ENCODE measurements at regions not wholly inside any gene's neighbourhood (a gene's known extent, or its start where the extent isn't known, plus 50 kb on each side); places are given as distances from the start of the nearest gene placed in this dataset.

GRCh38 chr1:233509526-233509925 is 104.4 kb upstream of the KCNK1 start:
- no CpG with 5 or more reads among the region's 3 CpGs for WGBS (ENCODE audit: insufficient coverage)
- Histone ChIP-seq H3K4me1 (ENCODE audit: control insufficient read depth, insufficient read depth, low read length) (peaks cover 4% of the 10 kb centered on the region), H3K9me3 (ENCODE audit: control insufficient read depth, insufficient read depth, low read length) (no peaks in the 10 kb centered on the region), H3K27me3 (ENCODE audit: control insufficient read depth, insufficient read depth, low read length) (no peaks in the 10 kb centered on the region), H3K36me3 (ENCODE audit: control insufficient read depth, insufficient read depth, low read length) (no peaks in the 10 kb centered on the region), H3K4me3 (ENCODE audit: low read depth, low read length) (no peak overlapping the region), H3K27ac (ENCODE audit: low read depth, low read length) (no peak overlapping the region)
- DNase-seq (ENCODE audit: low read depth in 4 of 6, low spot score in 6 of 6): peak in 5 of 6 donors; percentile 26 to 74 (median 36)

GRCh38 chr1:233512538-233512937 is 101.4 kb upstream of the KCNK1 start:
- 85% methylated on average over 1 of the region's 3 CpGs for WGBS (ENCODE audit: insufficient coverage)
- no peak for DNase-seq (ENCODE audit: low read depth in 4 of 6, low spot score in 6 of 6)
- H3K4me1 ChIP-seq (ENCODE audit: control insufficient read depth, insufficient read depth, low read length): peaks cover 4% of the 10 kb centered on the region
- H3K36me3 ChIP-seq (ENCODE audit: control insufficient read depth, insufficient read depth, low read length): no peaks in the 10 kb centered on the region
- no peak overlapping the region for H3K4me3 ChIP-seq (ENCODE audit: low read depth, low read length)
- H3K9me3 ChIP-seq (ENCODE audit: control insufficient read depth, insufficient read depth, low read length): no peaks in the 10 kb centered on the region
- H3K27ac ChIP-seq (ENCODE audit: low read depth, low read length): no peak overlapping the region
- no peaks in the 10 kb centered on the region for H3K27me3 ChIP-seq (ENCODE audit: control insufficient read depth, insufficient read depth, low read length)

- Histone ChIP-seq H3K4me1 (ENCODE audit: control insufficient read depth, insufficient read depth, low read length) (peaks cover 4% of the 10 kb centered on the region), H3K9me3 (ENCODE audit: control insufficient read depth, insufficient read depth, low read length) (no peaks in the 10 kb centered on the region), H3K36me3 (ENCODE audit: control insufficient read depth, insufficient read depth, low read length) (no peaks in the 10 kb centered on the region), H3K27ac (ENCODE audit: low read depth, low read length) (no peak overlapping the region), H3K4me3 (ENCODE audit: low read depth, low read length) (no peak overlapping the region), H3K27me3 (ENCODE audit: control insufficient read depth, insufficient read depth, low read length) (no peaks in the 10 kb centered on the region)
- no peak for DNase-seq (ENCODE audit: low read depth in 4 of 6, low spot score in 6 of 6)
Measured at GRCh38 chr1:233513431-233513830, 100.5 kb upstream of the KCNK1 start.

GRCh38 chr1:233514946-233515391 is 98.9 kb upstream of the KCNK1 start:
- H3K36me3 ChIP-seq (ENCODE audit: control insufficient read depth, insufficient read depth, low read length): no peaks in the 10 kb centered on the region
- no peaks in the 10 kb centered on the region for H3K9me3 ChIP-seq (ENCODE audit: control insufficient read depth, insufficient read depth, low read length)
- DNase-seq (ENCODE audit: low read depth in 4 of 6, low spot score in 6 of 6): no peak
- no peaks in the 10 kb centered on the region for H3K4me1 ChIP-seq (ENCODE audit: control insufficient read depth, insufficient read depth, low read length)
- 90% methylated on average over 19 of the region's 21 CpGs for WGBS (ENCODE audit: insufficient coverage)
- H3K27ac ChIP-seq (ENCODE audit: low read depth, low read length): no peak overlapping the region
- no peaks in the 10 kb centered on the region for H3K27me3 ChIP-seq (ENCODE audit: control insufficient read depth, insufficient read depth, low read length)
- H3K4me3 ChIP-seq (ENCODE audit: low read depth, low read length): no peak overlapping the region

GRCh38 chr1:233516732-233517131 is 97.2 kb upstream of the KCNK1 start:
- Histone ChIP-seq H3K9me3 (ENCODE audit: control insufficient read depth, insufficient read depth, low read length) (no peaks in the 10 kb centered on the region), H3K4me1 (ENCODE audit: control insufficient read depth, insufficient read depth, low read length) (no peaks in the 10 kb centered on the region), H3K27me3 (ENCODE audit: control insufficient read depth, insufficient read depth, low read length) (no peaks in the 10 kb centered on the region), H3K27ac (ENCODE audit: low read depth, low read length) (no peak overlapping the region), H3K36me3 (ENCODE audit: control insufficient read depth, insufficient read depth, low read length) (no peaks in the 10 kb centered on the region), H3K4me3 (ENCODE audit: low read depth, low read length) (no peak overlapping the region)
- DNase-seq (ENCODE audit: low read depth in 4 of 6, low spot score in 6 of 6): no peak
- 94% methylated on average over 9 of the region's 9 CpGs for WGBS (ENCODE audit: insufficient coverage)

GRCh38 chr1:233518344-233518743 is 95.6 kb upstream of the KCNK1 start:
- H3K4me3 ChIP-seq (ENCODE audit: low read depth, low read length): no peak overlapping the region
- no peaks in the 10 kb centered on the region for H3K27me3 ChIP-seq (ENCODE audit: control insufficient read depth, insufficient read depth, low read length)
- no peaks in the 10 kb centered on the region for H3K36me3 ChIP-seq (ENCODE audit: control insufficient read depth, insufficient read depth, low read length)
- H3K9me3 ChIP-seq (ENCODE audit: control insufficient read depth, insufficient read depth, low read length): no peaks in the 10 kb centered on the region
- peak in 2 of 6 donors; percentile 18 to 38 for DNase-seq (ENCODE audit: low read depth in 4 of 6, low spot score in 6 of 6)
- H3K4me1 ChIP-seq (ENCODE audit: control insufficient read depth, insufficient read depth, low read length): no peaks in the 10 kb centered on the region
- no peak overlapping the region for H3K27ac ChIP-seq (ENCODE audit: low read depth, low read length)
- 70% methylated on average over 3 of the region's 3 CpGs for WGBS (ENCODE audit: insufficient coverage)

GRCh38 chr1:233520261-233521191 is 93.4 kb upstream of the KCNK1 start:
- 72% methylated on average over 6 of the region's 8 CpGs for WGBS (ENCODE audit: insufficient coverage)
- no peak overlapping the region for H3K27ac ChIP-seq (ENCODE audit: low read depth, low read length)
- H3K4me3 ChIP-seq (ENCODE audit: low read depth, low read length): no peak overlapping the region
- H3K4me1 ChIP-seq (ENCODE audit: control insufficient read depth, insufficient read depth, low read length): no peaks in the 10 kb centered on the region
- no peaks in the 10 kb centered on the region for H3K9me3 ChIP-seq (ENCODE audit: control insufficient read depth, insufficient read depth, low read length)
- no peaks in the 10 kb centered on the region for H3K36me3 ChIP-seq (ENCODE audit: control insufficient read depth, insufficient read depth, low read length)
- H3K27me3 ChIP-seq (ENCODE audit: control insufficient read depth, insufficient read depth, low read length): no peaks in the 10 kb centered on the region
- no peak for DNase-seq (ENCODE audit: low read depth in 4 of 6, low spot score in 6 of 6)

- H3K27me3 ChIP-seq (ENCODE audit: control insufficient read depth, insufficient read depth, low read length): no peaks in the 10 kb centered on the region
- H3K4me3 ChIP-seq (ENCODE audit: low read depth, low read length): no peak overlapping the region
- no peak overlapping the region for H3K27ac ChIP-seq (ENCODE audit: low read depth, low read length)
- no CpG with 5 or more reads among the region's 2 CpGs for WGBS (ENCODE audit: insufficient coverage)
- no peak for DNase-seq (ENCODE audit: low read depth in 4 of 6, low spot score in 6 of 6)
- no peaks in the 10 kb centered on the region for H3K36me3 ChIP-seq (ENCODE audit: control insufficient read depth, insufficient read depth, low read length)
- H3K4me1 ChIP-seq (ENCODE audit: control insufficient read depth, insufficient read depth, low read length): no peaks in the 10 kb centered on the region
- H3K9me3 ChIP-seq (ENCODE audit: control insufficient read depth, insufficient read depth, low read length): no peaks in the 10 kb centered on the region
Measured at GRCh38 chr1:233523047-233523446, 90.9 kb upstream of the KCNK1 start.

- DNase-seq (ENCODE audit: low read depth in 4 of 6, low spot score in 6 of 6): peak in 1 of 6 donors; percentile 17
- H3K27me3 ChIP-seq (ENCODE audit: control insufficient read depth, insufficient read depth, low read length): no peaks in the 10 kb centered on the region
- no peaks in the 10 kb centered on the region for H3K4me1 ChIP-seq (ENCODE audit: control insufficient read depth, insufficient read depth, low read length)
- no peaks in the 10 kb centered on the region for H3K9me3 ChIP-seq (ENCODE audit: control insufficient read depth, insufficient read depth, low read length)
- no peaks in the 10 kb centered on the region for H3K36me3 ChIP-seq (ENCODE audit: control insufficient read depth, insufficient read depth, low read length)
- 30% methylated on average over 2 of the region's 5 CpGs for WGBS (ENCODE audit: insufficient coverage)
- no peak overlapping the region for H3K4me3 ChIP-seq (ENCODE audit: low read depth, low read length)
- H3K27ac ChIP-seq (ENCODE audit: low read depth, low read length): no peak overlapping the region
Measured at GRCh38 chr1:233527818-233528217, 86.1 kb upstream of the KCNK1 start.
